ENCODE measurements at regions not wholly inside any gene's neighbourhood (a gene's known extent, or its start where the extent isn't known, plus 50 kb on each side); places are given as distances from the start of the nearest gene placed in this dataset.
"Not testable (repeated sequence)": the region's sequence is repeated elsewhere in the genome, so short reads cannot be mapped to it uniquely, and the experiment has no call there.

GRCh38 chr9:38246833-38247232 is 145.7 kb upstream of the ALDH1B1 start:
- no peak for TF ChIP-seq CTCF (IDR thresholded peaks at IDR 0.05; ENCODE audit: borderline replicate concordance)
- no peak for DNase-seq
- no peak overlapping the region for H3K4me3 ChIP-seq
- intact Hi-C loops (cut with micrococcal nuclease), result no loop called here
- H3K27me3 ChIP-seq (ENCODE audit: low read depth), result peaks cover 15% of the 10 kb centered on the region
- H3K4me1 ChIP-seq, result no peaks in the 10 kb centered on the region
- no peak overlapping the region for H3K27ac ChIP-seq (replicated peaks)
- H3K36me3 ChIP-seq, result no peaks in the 10 kb centered on the region
- H3K9me3 ChIP-seq (replicated peaks), result peaks cover 5% of the 10 kb centered on the region

- Histone ChIP-seq H3K36me3 (no peaks in the 10 kb centered on the region), H3K27me3 (ENCODE audit: low read depth) (peaks cover 15% of the 10 kb centered on the region), H3K4me3 (no peak overlapping the region), H3K27ac (replicated peaks) (no peak overlapping the region), H3K4me1 (no peaks in the 10 kb centered on the region), H3K9me3 (replicated peaks) (peaks cover 5% of the 10 kb centered on the region)
- no peak for TF ChIP-seq CTCF (IDR thresholded peaks at IDR 0.05; ENCODE audit: borderline replicate concordance)
- intact Hi-C loops (cut with micrococcal nuclease), result no loop called here
- DNase-seq, result no peak
Measured at GRCh38 chr9:38244971-38245370, 147.5 kb upstream of the ALDH1B1 start.

- peaks cover 5% of the 10 kb centered on the region for H3K9me3 ChIP-seq (replicated peaks)
Measured at GRCh38 chr9:38243993-38244392, 148.5 kb upstream of the ALDH1B1 start.

GRCh38 chr9:38242151-38242550 is 150.4 kb upstream of the ALDH1B1 start:
- H3K27ac ChIP-seq (replicated peaks); H3K36me3 ChIP-seq; H3K9me3 ChIP-seq (replicated peaks); DNase-seq; H3K4me1 ChIP-seq; intact Hi-C loops (cut with micrococcal nuclease); H3K4me3 ChIP-seq: not testable (repeated sequence)
- H3K27me3 ChIP-seq (ENCODE audit: low read depth), result peaks cover 15% of the 10 kb centered on the region

More at GRCh38 chr9:38243993-38244392, 148.5 kb upstream of the ALDH1B1 start:
- H3K27me3 ChIP-seq (ENCODE audit: low read depth), result peaks cover 15% of the 10 kb centered on the region
- no peak overlapping the region for H3K27ac ChIP-seq (replicated peaks)
- no peaks in the 10 kb centered on the region for H3K36me3 ChIP-seq
- no peak overlapping the region for H3K4me3 ChIP-seq
- TF ChIP-seq CTCF (IDR thresholded peaks at IDR 0.05; ENCODE audit: borderline replicate concordance), result no peak
- H3K4me1 ChIP-seq, result no peaks in the 10 kb centered on the region
- DNase-seq, result no peak
- intact Hi-C loops (cut with micrococcal nuclease), result no loop called here

GRCh38 chr9:38240051-38240450 is 152.5 kb upstream of the ALDH1B1 start:
- intact Hi-C loops (cut with micrococcal nuclease), result no loop called here
- no peak for DNase-seq
- no peaks in the 10 kb centered on the region for H3K9me3 ChIP-seq (replicated peaks)
- H3K4me1 ChIP-seq, result no peaks in the 10 kb centered on the region
- no peak overlapping the region for H3K27ac ChIP-seq (replicated peaks)
- no peaks in the 10 kb centered on the region for H3K36me3 ChIP-seq
- H3K27me3 ChIP-seq (ENCODE audit: low read depth), result peaks cover 16% of the 10 kb centered on the region
- no peak for TF ChIP-seq CTCF (IDR thresholded peaks at IDR 0.05; ENCODE audit: borderline replicate concordance)
- no peak overlapping the region for H3K4me3 ChIP-seq

- H3K4me1 ChIP-seq, result no peaks in the 10 kb centered on the region
- no peak overlapping the region for H3K4me3 ChIP-seq
- intact Hi-C loops (cut with micrococcal nuclease), result no loop called here
- DNase-seq, result no peak
- peaks cover 31% of the 10 kb centered on the region for H3K27me3 ChIP-seq (ENCODE audit: low read depth)
- no peaks in the 10 kb centered on the region for H3K9me3 ChIP-seq (replicated peaks)
- TF ChIP-seq CTCF (IDR thresholded peaks at IDR 0.05; ENCODE audit: borderline replicate concordance), result no peak
- H3K27ac ChIP-seq (replicated peaks), result no peak overlapping the region
- no peaks in the 10 kb centered on the region for H3K36me3 ChIP-seq
Measured at GRCh38 chr9:38235244-38235643, 157.3 kb upstream of the ALDH1B1 start.

All from left ventricle myocardium inferior (tissue), 1 donor.